H9 (cell line): ENCODE measurements at regions not wholly inside any gene's neighbourhood (a gene's known extent, or its start where the extent isn't known, plus 50 kb on each side); places are given as distances from the start of the nearest gene placed in this dataset.

Experiments
- DNase-seq: peaks from one replicate; pipeline ENCODE4 v3.0.0-alpha.2; 2017
- H2AFZ ChIP-seq: one replicate; pipeline ENCODE4 v1.6.1; 2013; ENCODE audit warnings: mild to moderate bottlenecking, low read length, control low read depth, moderate library complexity
- H2AK5ac ChIP-seq: 2 replicates; pipeline ENCODE4 v1.6.1; 2013; ENCODE audit warnings: low read length, control low read depth, mixed read lengths; ENCODE audit not compliant: insufficient read length
- H2BK120ac ChIP-seq: one replicate; pipeline ENCODE4 v1.6.1; 2013; ENCODE audit warnings: low read depth, mild to moderate bottlenecking, low read length, control low read depth, inconsistent platforms; ENCODE audit not compliant: poor library complexity, severe bottlenecking
- H2BK12ac ChIP-seq: 2 replicates; pipeline ENCODE4 v1.6.1; 2013; ENCODE audit warnings: low read length, control low read depth, mixed read lengths, low read depth; ENCODE audit not compliant: insufficient read length
- H2BK15ac ChIP-seq: 2 replicates; pipeline ENCODE4 v1.6.1; 2013; ENCODE audit warnings: low read depth, low read length, control low read depth
- H2BK20ac ChIP-seq: one replicate; pipeline ENCODE4 v1.6.1; 2013; ENCODE audit warnings: low read depth, mild to moderate bottlenecking, low read length, control low read depth, inconsistent platforms; ENCODE audit not compliant: poor library complexity, severe bottlenecking
- H2BK5ac ChIP-seq: 2 replicates; pipeline ENCODE4 v1.6.1; 2013; ENCODE audit warnings: low read length, control low read depth, mixed read lengths; ENCODE audit not compliant: insufficient read length
- H3K14ac ChIP-seq: 2 replicates; pipeline ENCODE4 v1.6.1; 2013; ENCODE audit warnings: low read length, control low read depth; ENCODE audit not compliant: insufficient read depth
- H3K18ac ChIP-seq: 2 replicates; pipeline ENCODE4 v1.6.1; 2013; ENCODE audit warnings: low read depth, mild to moderate bottlenecking, mixed read lengths, low read length, control low read depth; ENCODE audit not compliant: insufficient read length
- H3K23ac ChIP-seq: 2 replicates; pipeline ENCODE4 v1.6.1; 2013; ENCODE audit warnings: low read length, control low read depth, mixed read lengths, low read depth; ENCODE audit not compliant: insufficient read length
- H3K23me2 ChIP-seq: 2 replicates; pipeline ENCODE4 v1.6.1; 2013; ENCODE audit warnings: low read depth, mild to moderate bottlenecking, mixed read lengths, low read length, control low read depth; ENCODE audit not compliant: insufficient read length, poor library complexity, severe bottlenecking
- H3K27ac ChIP-seq: 2 replicates; pipeline ENCODE4 v1.5.1; 2013; ENCODE audit warnings: low read length, control low read depth, mixed read lengths, low read depth; ENCODE audit not compliant: insufficient read length
- H3K27me3 ChIP-seq: 2 replicates; pipeline ENCODE4 v1.6.1; 2013; ENCODE audit warnings: low read length, control low read depth, inconsistent platforms; ENCODE audit not compliant: insufficient read depth
- H3K4ac ChIP-seq: 2 replicates; pipeline ENCODE4 v1.6.1; 2013; ENCODE audit warnings: low read depth, mild to moderate bottlenecking, control low read depth, inconsistent platforms, low read length, moderate library complexity
- H3K4me1 ChIP-seq: 2 replicates; pipeline ENCODE4 v1.6.1; 2013; ENCODE audit warnings: low read length, control low read depth, inconsistent platforms; ENCODE audit not compliant: insufficient read depth
- H3K4me2 ChIP-seq: 2 replicates; pipeline ENCODE4 v1.6.1; 2013; ENCODE audit warnings: low read length, control low read depth, mixed read lengths; ENCODE audit not compliant: insufficient read length, insufficient read depth
- H3K56ac ChIP-seq: 2 replicates; pipeline ENCODE4 v1.6.1; 2013; ENCODE audit warnings: low read depth, mild to moderate bottlenecking, mixed read lengths, low read length, control low read depth; ENCODE audit not compliant: insufficient read length
- H3K79me1 ChIP-seq: 2 replicates; pipeline ENCODE4 v1.6.1; 2013; ENCODE audit warnings: low read depth, mild to moderate bottlenecking, moderate library complexity, low read length, control low read depth, inconsistent platforms; ENCODE audit not compliant: insufficient read depth, poor library complexity, severe bottlenecking
- H3K79me2 ChIP-seq: 2 replicates; pipeline ENCODE4 v1.6.1; 2013; ENCODE audit warnings: low read length, control low read depth, inconsistent platforms; ENCODE audit not compliant: insufficient read depth
- H3K9ac ChIP-seq: 2 replicates; pipeline ENCODE4 v1.6.1; 2013; ENCODE audit warnings: low read length, control low read depth, mixed read lengths; ENCODE audit not compliant: insufficient read length; ENCODE audit errors: extremely low read depth
- H3K9me3 ChIP-seq: one replicate; pipeline ENCODE4 v1.6.1; 2013; ENCODE audit warnings: low read depth, low read length, inconsistent platforms; ENCODE audit not compliant: control insufficient read depth
- H3T11ph ChIP-seq: one replicate; pipeline ENCODE4 v1.6.1; 2013; ENCODE audit warnings: mild to moderate bottlenecking, low read length, control low read depth, inconsistent platforms
- H4K20me1 ChIP-seq: one replicate; pipeline ENCODE4 v1.6.1; 2013; ENCODE audit not compliant: control insufficient read depth, insufficient read length, insufficient read depth
- H4K5ac ChIP-seq: 2 replicates; pipeline ENCODE4 v1.6.1; 2013; ENCODE audit warnings: low read depth, mild to moderate bottlenecking, mixed read lengths, low read length, control low read depth; ENCODE audit not compliant: insufficient read length
- H4K8ac ChIP-seq: replicated peaks from 2 replicates; pipeline ENCODE4 v1.6.1; 2013; ENCODE audit warnings: low read length, control low read depth, mixed read lengths, low read depth; ENCODE audit not compliant: insufficient read length
- H4K91ac ChIP-seq: 2 replicates; pipeline ENCODE4 v1.6.1; 2013; ENCODE audit warnings: low read depth, mild to moderate bottlenecking, moderate library complexity, mixed read lengths, low read length, control low read depth; ENCODE audit not compliant: insufficient read length
- H3K27ac Mint-ChIP-seq, 3 experiments: 2 replicates in 2 of 3; 3 replicates in 1 of 3; pipeline ENCODE4 v1.8.0; 2020 to 2021; ENCODE audit warnings: mixed read lengths in 3 of 3, mild to moderate bottlenecking in 1 of 3, moderate library complexity in 1 of 3
- H3K27me3 Mint-ChIP-seq: 2 replicates; pipeline ENCODE4 v1.8.0; 2021; ENCODE audit warnings: low read depth, mild to moderate bottlenecking, moderate library complexity, mixed read lengths
- H3K36me3 Mint-ChIP-seq, 3 experiments: 2 replicates in 2 of 3; 3 replicates in 1 of 3; pipeline ENCODE4 v1.8.0; 2020 to 2021; ENCODE audit warnings: low read depth in 3 of 3, mixed read lengths in 3 of 3; ENCODE audit not compliant: insufficient read depth in 1 of 3
- H3K4me1 Mint-ChIP-seq, 2 experiments: 2 replicates each; pipeline ENCODE4 v1.8.0; 2020; ENCODE audit warnings: mixed read lengths in 2 of 2
- H3K4me3 Mint-ChIP-seq, 2 experiments: 2 replicates in 1 of 2; 3 replicates in 1 of 2; pipeline ENCODE4 v1.8.0; 2020 to 2021; ENCODE audit warnings: mild to moderate bottlenecking in 2 of 2, mixed read lengths in 2 of 2, moderate library complexity in 1 of 2
- H3K9me3 Mint-ChIP-seq, 2 experiments: 2 replicates in 1 of 2; 3 replicates in 1 of 2; pipeline ENCODE4 v1.8.0; 2020; ENCODE audit warnings: mild to moderate bottlenecking in 2 of 2, mixed read lengths in 2 of 2, moderate library complexity in 1 of 2
- CTCF ChIP-seq: fragments of 200-600 bp; sonication (generic); conservative IDR thresholded peaks from 3 replicates; pipeline ENCODE4 v1.8.0; 2021; ENCODE audit warnings: antibody characterized with exemption, mild to moderate bottlenecking
- WGBS: extraction: QIAGEN DNeasy Blood & Tissue Kit; methylation state at CpG from one replicate; pipeline ENCODE4 v1.1.7; 2013; ENCODE audit warnings: missing lambda C conversion rate, low lambda C conversion rate, mixed read lengths; ENCODE audit not compliant: insufficient read length; ENCODE audit errors: extremely low coverage; 5-methylcytosine and 5-hydroxymethylcytosine counted together

- Histone ChIP-seq H2BK20ac (no peak overlapping the region), H4K5ac (no peak overlapping the region)
Measured at GRCh38 chr3:53422954-53423698, 71.3 kb upstream of the CACNA1D start.

More at GRCh38 chr3:53422954-53423698, 71.3 kb upstream of the CACNA1D start:
- no peak overlapping the region for H4K91ac ChIP-seq
- peaks cover 1% of the 10 kb centered on the region; the same call in 1 of the 2 replicates for H3K27me3 Mint-ChIP-seq
- H3K27me3 ChIP-seq = no peaks in the 10 kb centered on the region
- no peak overlapping the region for H3K18ac ChIP-seq
- H3K56ac ChIP-seq = no peak overlapping the region
- no peaks in the 10 kb centered on the region for H3K79me1 ChIP-seq
- no peaks in the 10 kb centered on the region for H3K79me2 ChIP-seq
- no peak overlapping the region for H3K4ac ChIP-seq
- H2AK5ac ChIP-seq = no peak overlapping the region
- H3K4me3 Mint-ChIP-seq = no peak overlapping the region
- no peaks in the 10 kb centered on the region for H3K9me3 ChIP-seq
- H4K8ac ChIP-seq = no peak overlapping the region
- no peaks in the 10 kb centered on the region for H3K4me1 Mint-ChIP-seq
- peak overlapping the region in 1 of 3 experiments; percentile 35; a peak in 1 of 7 replicates for H3K27ac Mint-ChIP-seq
- no peak overlapping the region for H2BK15ac ChIP-seq
- H2BK120ac ChIP-seq = no peak overlapping the region
- H3K36me3 Mint-ChIP-seq = no peaks in the 10 kb centered on the region
- no peaks in the 10 kb centered on the region for H3K23me2 ChIP-seq
- no peak overlapping the region for H3K23ac ChIP-seq
- H3K14ac ChIP-seq = no peak overlapping the region
- H2BK12ac ChIP-seq = no peak overlapping the region
- no peaks in the 10 kb centered on the region; a peak in 1 of 5 replicates for H3K9me3 Mint-ChIP-seq
- no peak for DNase-seq
- H2AFZ ChIP-seq = no peak overlapping the region
- no peaks in the 10 kb centered on the region for H3K4me1 ChIP-seq
- no peaks in the 10 kb centered on the region for H4K20me1 ChIP-seq
- no peak overlapping the region for H3K9ac ChIP-seq
- TF ChIP-seq CTCF = no peak
- H2BK5ac ChIP-seq = no peak overlapping the region
- H3T11ph ChIP-seq = no peak overlapping the region
- no peak overlapping the region for H3K27ac ChIP-seq
- no CpG with 5 or more reads among the region's 2 CpGs for WGBS
- H3K4me2 ChIP-seq = no peak overlapping the region
